Esophagus muscularis mucosa (tissue), 4 donors: ENCODE measurements at regions not wholly inside any gene's neighbourhood (a gene's known extent, or its start where the extent isn't known, plus 50 kb on each side); places are given as distances from the start of the nearest gene placed in this dataset.

ENCODE experiments used
- EP300 ChIP-seq: sonication (generic); formaldehyde crosslinking; IDR thresholded peaks from one replicate; pipeline ENCODE4 v1.6.1; 2017; ENCODE audit warnings: antibody characterized with exemption
- POLR2A ChIP-seq: fragments of 450-650 bp; IDR thresholded peaks from one replicate; pipeline ENCODE4 v1.6.1; 2017; ENCODE audit warnings: antibody characterized with exemption, moderate library complexity, mild to moderate bottlenecking, low read depth
- POLR2AphosphoS5 ChIP-seq, 2 donors: sonication (generic); formaldehyde crosslinking; IDR thresholded peaks; one replicate each; pipeline ENCODE4 v1.6.1; 2017; ENCODE audit warnings: antibody characterized with exemption in 2 of 2
- TF ChIP-seq, protein P1 (sequence below), 3 experiments: fragments of 200-600 bp in 2 of 3; fragments of 450-650 bp in 1 of 3; sonication (generic) in 2 of 3; IDR thresholded peaks; one replicate each; pipeline ENCODE4 v1.5.1; 2017 to 2019; ENCODE audit warnings: antibody characterized with exemption in 3 of 3, mild to moderate bottlenecking in 2 of 3, moderate library complexity in 1 of 3

DNA sequence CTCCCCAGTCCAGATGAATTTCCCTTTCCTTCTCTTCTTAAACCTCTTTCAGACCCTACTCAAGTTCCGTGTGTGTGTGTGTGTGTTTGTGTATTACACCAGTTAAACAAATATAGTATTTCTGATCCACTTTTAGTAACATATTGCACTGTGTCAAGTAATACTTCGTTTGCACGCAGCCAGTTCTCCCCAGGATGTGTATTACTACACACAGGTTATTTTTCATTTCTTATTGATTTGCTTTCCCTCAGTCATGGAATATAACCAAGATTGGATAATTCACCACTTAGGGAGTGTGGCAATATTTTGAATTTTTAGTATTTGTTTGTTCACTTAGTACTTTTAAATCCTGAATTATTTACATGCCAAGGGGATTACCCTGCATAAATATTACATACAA lies 667.0 kb downstream of the NR2F2 start:
- TF ChIP-seq, protein P1, sequence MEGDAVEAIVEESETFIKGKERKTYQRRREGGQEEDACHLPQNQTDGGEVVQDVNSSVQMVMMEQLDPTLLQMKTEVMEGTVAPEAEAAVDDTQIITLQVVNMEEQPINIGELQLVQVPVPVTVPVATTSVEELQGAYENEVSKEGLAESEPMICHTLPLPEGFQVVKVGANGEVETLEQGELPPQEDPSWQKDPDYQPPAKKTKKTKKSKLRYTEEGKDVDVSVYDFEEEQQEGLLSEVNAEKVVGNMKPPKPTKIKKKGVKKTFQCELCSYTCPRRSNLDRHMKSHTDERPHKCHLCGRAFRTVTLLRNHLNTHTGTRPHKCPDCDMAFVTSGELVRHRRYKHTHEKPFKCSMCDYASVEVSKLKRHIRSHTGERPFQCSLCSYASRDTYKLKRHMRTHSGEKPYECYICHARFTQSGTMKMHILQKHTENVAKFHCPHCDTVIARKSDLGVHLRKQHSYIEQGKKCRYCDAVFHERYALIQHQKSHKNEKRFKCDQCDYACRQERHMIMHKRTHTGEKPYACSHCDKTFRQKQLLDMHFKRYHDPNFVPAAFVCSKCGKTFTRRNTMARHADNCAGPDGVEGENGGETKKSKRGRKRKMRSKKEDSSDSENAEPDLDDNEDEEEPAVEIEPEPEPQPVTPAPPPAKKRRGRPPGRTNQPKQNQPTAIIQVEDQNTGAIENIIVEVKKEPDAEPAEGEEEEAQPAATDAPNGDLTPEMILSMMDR (IDR thresholded peaks at IDR 0.05), result no peak
- TF ChIP-seq POLR2AphosphoS5 (IDR thresholded peaks at IDR 0.05) (no peak), EP300 (no peak), POLR2A (no peak)
